NK-92 treated with Interleukin-12 subunit alpha and Interleukin-12 subunit beta, amount 100 ng/mL, for 24 hours (cell line): ENCODE measurements at regions not wholly inside any gene's neighbourhood (a gene's known extent, or its start where the extent isn't known, plus 50 kb on each side); places are given as distances from the start of the nearest gene placed in this dataset.

Source experiments
- DNase-seq: peaks from one replicate; lab custom pipeline; 2025; lab: John Stamatoyannopoulos, UW

- no peak for DNase-seq
These were observed 247.5 kb downstream of the MBNL1 start for GRCh38 chr3:152516216-152516615.

DNA sequence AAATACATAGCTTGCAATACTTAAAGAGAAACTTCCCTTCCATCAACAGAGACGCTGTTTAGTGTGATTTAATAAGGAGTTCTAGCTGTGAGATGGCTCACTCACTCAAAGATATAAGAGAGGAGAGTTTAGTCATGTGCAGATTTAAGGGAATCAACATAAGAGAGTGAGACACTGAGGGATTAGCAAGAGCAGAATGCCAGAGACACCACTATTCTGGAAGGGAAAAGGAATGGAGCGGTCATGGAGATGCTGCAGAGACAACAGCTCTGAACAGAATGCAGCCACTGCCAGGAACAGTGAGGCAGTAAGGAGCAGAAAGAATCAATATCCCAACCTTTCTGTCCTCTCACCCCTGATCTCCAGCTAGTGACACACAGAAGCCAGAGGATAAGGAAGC lies 248.8 kb downstream of the MBNL1 start:
- DNase-seq: no peak

GRCh38 chr3:152518346-152518745 lies 249.6 kb downstream of the MBNL1 start:
- no peak for DNase-seq

DNA sequence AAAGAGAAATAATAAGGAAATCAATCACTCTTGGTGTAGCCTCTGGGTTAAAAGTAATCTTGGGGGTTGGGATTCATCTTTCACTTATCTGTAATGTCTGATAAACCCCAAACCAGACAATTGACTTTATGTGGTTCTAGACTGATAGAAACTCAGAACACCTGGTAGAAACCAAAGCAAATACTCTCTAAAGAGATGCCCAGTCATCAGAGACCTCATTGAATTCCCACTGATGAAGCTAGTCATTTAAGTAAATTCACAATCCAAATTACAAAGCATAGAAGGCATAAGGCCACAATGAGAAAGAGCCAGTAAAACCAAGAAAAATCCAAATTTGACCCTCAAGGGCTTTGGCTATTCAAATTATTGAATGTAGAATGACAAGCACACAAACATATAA lies 250.6 kb downstream of the MBNL1 start:
- DNase-seq: no peak

DNA sequence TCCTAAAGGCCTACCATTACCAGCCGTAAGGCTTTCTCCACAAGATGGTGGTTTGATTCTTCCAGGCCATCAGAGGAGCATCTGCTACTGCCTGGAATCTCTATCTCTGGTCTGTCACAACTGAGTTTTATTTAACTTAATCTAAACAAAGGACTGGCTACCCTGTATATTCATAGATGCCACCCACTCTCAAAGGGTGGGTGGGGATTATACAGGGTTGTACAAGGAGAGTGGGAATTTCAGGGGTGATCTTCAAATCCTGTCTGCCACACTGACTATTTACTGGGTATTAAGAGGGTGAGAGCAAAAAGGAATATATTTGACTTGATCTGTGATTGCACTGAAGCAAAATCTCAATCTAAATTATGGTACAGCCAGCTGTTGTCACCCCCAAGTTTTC lies 253.3 kb downstream of the MBNL1 start:
- DNase-seq: no peak

DNA sequence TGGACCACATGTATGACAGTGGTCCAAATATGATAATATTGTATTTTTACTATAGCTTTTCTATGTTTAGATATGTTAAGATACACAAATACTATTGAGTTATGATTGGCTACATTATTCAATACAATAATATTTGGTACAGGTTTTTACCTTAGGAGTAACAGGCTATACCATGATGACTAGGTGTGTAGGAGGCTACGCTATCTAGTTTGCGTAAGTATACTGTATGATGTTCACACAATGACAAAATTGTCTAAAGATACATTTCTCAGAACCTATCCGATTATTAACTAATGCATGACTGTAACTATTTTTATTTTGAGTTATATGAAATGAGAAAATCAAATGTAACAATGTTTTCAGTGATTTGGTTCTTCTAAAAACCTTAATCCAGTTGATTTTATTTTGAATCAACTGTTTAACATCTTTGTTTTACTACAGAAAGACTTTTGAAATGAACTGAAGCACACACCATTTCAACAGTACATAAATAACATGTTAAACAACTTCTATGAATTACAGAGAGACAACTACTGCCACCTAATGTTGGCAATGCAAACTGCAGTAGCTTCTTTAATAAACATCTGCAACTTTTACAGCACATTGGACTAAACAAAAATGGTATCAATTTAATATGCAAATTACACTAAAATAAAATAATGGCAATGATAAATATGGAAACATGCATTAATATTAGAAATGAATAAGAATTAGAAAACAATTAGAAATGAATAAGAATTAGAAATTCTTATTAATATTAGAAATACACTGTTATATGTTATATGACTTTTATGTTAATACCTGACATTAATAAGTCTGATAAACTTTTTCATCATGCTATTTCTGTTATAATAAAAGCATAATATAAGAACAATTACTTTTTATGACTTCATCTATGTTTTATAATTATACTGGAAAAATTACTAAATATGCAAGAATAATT lies 255.7 kb downstream of the MBNL1 start:
- no peak for DNase-seq

GRCh38 chr3:152531717-152532116 lies 263.0 kb downstream of the MBNL1 start:
- DNase-seq: no peak

DNA sequence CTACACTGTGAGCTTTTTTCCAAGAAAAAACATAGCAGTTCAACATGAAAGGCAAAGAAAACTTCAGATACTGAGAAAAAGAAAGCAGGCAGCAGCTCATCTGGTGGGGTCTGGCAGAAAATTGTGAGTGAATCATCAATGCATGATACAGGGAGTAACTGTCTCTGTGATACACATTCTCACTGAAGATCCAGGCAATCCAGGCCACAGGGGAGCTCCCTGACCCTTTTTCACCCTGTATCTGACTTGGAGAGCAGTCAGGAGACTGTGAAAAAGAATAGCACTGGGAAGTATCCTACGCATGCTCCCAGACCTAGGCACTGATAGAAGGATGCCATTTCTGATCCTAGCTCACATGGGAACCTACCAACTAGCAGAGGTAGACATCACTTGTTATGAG lies 269.8 kb downstream of the MBNL1 start:
- DNase-seq: no peak

DNA sequence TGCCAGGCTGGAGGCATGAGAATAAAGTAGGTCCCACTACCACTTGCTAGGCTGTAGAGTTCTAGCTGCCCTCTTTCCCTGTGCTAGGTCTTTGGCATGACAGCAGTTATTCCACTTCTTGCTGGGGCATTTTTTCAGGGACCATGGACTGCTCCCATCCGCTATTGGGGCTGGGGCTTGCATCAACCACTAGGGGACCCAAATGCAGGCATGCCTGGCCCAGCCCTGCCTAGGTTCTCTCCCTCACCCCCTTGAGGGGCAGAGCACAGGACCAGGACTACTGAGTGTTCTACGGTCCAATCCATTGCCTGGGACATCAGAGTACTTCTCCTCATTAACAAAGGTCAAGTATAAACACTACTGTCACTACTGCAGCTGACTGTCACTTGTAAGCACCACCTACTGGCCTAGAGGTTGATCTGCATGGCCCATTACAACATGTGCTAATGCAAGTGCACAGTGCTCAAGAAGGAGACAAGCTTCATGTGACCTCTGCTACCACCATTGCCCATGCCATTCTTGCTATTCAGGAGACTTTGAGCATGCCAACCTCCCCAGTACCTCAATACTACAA lies 270.5 kb downstream of the MBNL1 start:
- no peak for DNase-seq

- no peak for DNase-seq
These were observed 271.4 kb downstream of the MBNL1 start for GRCh38 chr3:152540120-152540519.

- no peak for DNase-seq
These were observed 278.4 kb downstream of the MBNL1 start for GRCh38 chr3:152547153-152547552.

DNA sequence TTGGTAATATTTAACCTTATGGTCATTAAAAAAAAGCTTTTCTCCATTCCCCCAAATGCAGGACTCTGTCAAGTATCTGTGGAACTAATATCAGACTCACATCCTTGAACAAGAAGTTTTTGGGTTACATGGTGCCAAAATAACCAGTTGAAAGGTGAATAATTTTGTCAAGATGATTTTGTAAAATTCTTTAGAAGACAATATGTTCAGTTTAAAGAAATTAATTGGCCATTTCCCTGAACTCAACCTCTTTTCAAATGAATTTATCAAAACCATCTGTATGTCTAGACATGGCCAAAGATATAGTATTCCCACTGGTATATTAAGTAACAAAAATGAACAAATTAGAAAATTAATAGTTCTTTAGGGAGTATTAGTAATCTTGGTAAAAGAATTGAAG lies 280.5 kb downstream of the MBNL1 start:
- no peak for DNase-seq

- DNase-seq: no peak
These were observed 281.6 kb downstream of the MBNL1 start for GRCh38 chr3:152550284-152550683.

- no peak for DNase-seq
These were observed 280.0 kb upstream of the P2RY1 start for GRCh38 chr3:152554980-152555379.

DNA sequence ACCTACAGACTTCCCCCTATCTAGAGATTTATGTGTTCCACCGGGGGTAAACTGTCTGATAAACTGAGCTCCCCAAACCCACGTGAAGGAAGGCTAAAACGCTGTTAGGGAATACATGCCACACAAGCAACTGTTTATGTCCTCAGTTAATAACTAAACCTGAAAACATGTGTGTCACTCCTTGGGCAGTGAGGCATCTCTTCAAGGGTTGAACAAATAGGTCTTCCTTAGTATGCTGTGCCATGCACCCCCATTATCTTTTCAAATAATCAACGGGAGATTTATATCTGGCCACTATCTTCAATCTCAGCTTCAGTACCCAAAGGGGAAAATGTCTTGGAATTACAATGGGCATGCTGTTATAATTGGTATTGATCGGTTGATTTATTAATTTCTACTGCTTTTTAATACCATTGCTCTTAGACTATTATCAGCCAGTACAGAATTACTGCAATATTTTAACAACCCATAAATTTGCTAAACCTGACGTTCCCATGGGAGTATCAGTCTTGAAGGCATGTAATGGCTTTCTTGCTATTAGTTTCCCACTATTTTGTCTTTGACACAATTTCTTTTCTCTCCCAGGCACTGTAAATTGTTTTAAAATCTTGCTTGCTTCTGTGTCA lies 279.2 kb upstream of the P2RY1 start:
- no peak for DNase-seq

DNA sequence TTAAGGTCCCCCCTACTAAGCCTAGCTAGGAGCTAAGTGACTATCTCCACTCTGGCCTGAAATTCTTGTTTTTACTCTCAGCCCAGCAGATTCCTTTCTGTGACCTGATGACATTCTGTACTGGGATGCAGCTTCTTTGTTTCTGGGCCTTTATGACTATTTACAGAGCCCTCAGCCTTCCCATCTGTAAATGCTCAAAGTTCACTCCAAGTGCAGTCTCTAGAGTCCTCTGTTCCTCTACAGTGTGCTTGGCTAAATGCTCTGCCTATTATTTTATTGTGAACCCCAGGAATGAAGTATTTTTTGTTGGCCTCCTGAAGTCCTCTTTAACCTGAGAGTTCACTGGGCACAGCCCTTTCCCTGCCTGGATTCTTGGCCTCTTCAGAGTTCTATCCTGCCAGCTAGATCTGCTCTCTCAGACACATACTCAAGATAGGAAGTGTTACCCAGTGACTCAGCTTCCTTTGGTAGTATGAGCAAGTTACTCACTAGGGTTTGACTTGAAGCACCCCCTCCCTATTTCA lies 278.1 kb upstream of the P2RY1 start:
- DNase-seq: no peak

GRCh38 chr3:152557302-152557999 lies 277.5 kb upstream of the P2RY1 start:
- no peak for DNase-seq

GRCh38 chr3:152558386-152558785 lies 276.5 kb upstream of the P2RY1 start:
- DNase-seq: no peak

DNA sequence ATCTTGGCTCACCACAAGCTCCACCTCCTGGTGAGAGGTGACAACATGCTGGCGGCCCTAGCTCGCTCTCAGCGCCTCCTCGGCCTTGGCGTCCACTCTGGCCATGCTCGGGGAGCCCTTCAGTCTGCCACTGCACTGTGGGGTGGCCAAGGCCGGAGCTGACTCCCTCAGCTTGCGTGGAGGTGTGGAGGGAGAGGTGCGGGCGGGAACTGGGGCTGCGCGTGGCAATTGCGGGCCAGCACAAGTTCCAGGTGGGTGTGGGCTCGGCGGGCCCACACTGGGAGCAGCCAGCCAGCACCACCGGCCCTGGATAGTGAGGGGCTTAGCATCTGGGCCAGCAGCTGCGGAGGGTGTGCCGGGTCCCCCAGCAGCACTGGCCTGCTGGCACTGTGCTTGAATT lies 275.7 kb upstream of the P2RY1 start:
- no peak for DNase-seq

DNA sequence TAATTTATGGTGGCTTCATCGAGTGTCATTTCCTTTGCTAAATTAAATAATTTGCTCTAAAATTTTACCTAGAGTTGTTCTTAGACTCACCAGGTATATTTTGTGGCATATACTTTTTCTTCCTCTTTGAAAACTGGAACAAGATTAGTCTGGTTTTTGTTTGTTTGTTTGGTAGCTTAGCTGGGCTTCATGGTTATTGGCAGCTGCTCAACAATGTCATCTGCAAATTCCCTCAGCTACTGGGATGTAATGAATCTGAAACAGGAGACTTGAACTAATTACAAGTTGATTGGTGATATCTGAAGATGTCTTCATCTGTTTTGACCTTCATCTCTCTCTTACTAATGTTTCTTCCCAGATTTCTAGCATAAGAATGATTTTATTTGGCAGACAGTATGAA lies 270.5 kb upstream of the P2RY1 start:
- no peak for DNase-seq

- no peak for DNase-seq
These were observed 260.4 kb upstream of the P2RY1 start for GRCh38 chr3:152574461-152575079.

DNA sequence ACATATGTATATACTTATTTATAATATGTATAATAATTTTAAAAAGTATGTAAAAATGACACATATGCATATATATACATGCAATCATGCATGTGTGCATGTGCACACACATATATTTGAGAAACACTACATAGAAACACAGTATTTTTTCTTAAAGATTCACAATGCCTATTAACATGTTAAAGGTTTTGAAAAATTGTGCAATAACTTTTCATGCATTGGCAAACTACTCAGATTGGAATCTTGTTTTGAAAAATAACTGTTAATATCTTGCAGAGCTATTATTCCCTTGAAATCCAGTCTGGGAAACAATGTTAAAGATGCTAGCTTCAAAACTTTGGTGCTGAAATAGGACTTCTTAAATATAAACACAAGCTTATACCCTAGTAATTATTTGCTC lies 256.2 kb upstream of the P2RY1 start:
- DNase-seq: no peak
